ENCODE measurements at regions not wholly inside any gene's neighbourhood (a gene's known extent, or its start where the extent isn't known, plus 50 kb on each side); places are given as distances from the start of the nearest gene placed in this dataset.
"Not testable (repeated sequence)": the region's sequence is repeated elsewhere in the genome, so short reads cannot be mapped to it uniquely, and the experiment has no call there.

DNA sequence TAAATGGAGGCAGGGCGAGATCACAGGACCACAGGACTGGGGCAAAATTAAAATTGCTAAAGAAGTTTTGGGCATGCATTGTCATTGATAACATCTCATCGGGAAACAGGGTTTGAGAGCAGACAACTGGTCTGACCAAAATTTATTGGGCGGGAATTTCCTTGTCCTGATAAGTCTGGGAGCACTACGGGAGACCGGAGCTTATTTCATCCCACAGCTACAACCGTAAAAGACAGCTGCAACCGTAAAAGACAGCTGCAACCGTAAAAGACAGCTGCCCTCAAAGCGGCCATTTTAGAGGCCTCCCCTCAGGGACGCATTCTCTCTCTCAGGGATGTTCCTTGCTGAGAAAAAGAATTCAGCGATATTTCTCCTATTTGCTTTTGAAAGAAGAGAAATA lies 170.4 kb upstream of the NPAP1 start:
- DNase-seq (ENCODE audit: low spot score), result not testable (repeated sequence)

DNA sequence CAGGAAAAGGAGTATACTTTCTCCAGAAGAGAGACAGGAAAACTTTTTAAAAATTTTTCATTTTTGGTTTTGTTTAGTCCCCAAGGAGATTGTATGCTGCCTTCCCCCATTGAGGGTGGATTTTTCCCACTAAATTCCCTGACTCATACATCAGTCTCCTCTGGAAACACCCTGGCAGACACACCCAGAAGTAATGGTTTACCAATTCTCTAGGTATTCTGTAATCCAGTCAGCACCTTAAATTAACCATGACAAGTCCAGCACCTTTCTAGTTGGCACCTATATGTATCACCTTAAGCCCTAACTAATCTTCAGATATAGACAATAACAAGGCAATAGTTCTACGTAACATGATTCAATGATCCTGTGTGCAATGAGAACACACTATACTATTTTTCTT lies 165.9 kb upstream of the NPAP1 start:
- DNase-seq (ENCODE audit: low spot score), result not testable (repeated sequence)

DNA sequence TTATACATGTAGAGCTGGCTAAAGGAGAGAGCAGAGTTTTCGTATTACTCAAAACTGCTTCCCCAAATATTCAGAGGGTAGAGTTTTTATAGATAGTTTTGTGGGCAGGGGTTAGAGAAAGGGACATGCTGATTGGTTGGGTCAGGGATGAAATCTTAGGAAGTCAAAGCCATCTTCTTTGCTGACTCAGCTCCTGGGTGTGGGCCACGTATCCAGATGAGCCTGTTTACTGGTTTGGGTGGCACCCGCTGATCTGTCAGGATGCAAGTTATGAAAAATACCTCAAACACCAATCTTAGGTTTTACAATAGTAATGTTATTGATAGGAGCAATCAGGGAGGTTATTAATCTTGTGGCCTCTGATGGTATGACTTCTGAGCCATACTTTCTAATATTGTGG lies 164.0 kb upstream of the NPAP1 start:
- not testable (repeated sequence) for DNase-seq (ENCODE audit: low spot score)

DNA sequence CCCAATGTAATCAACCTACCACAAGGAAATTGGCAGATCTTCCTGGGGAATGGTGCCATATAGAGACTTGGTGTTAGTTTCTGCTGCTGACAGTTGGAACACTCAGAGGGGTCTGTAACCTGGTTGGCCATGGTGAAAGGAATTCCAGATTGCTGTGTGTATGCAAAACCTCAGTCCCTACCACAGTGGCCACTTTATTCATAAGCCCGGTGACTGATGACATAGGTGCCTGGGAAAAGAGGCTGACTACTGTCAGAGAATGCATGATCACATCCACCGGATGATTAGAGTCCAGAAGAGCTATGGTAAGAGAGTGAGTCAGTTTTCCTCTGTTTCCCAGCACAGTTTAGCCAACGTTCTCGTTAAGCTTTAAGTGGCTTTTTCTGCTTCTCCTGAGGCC lies 156.8 kb upstream of the NPAP1 start:
- DNase-seq (ENCODE audit: low spot score), result not testable (repeated sequence)

DNA sequence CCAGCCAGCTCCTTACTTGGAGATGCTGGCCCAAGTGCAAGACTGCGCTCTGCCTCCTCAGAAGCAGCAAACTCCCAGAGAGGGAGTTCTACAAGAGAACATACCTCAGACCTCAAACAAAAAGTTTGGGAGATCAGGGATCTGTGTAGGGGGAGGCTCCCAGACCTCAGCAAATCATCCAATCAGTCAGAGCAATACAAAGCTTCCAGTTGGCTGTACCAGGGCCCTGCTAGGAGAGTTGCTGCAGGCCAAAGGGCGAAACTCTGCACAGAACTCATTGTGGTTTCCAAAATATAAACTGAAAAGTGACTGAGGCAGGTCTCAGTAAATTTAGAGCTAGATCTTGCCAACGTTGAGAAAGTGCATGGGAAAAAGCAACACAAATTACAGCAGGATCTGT lies 144.3 kb upstream of the NPAP1 start:
- DNase-seq (ENCODE audit: low spot score), result not testable (repeated sequence)

DNA sequence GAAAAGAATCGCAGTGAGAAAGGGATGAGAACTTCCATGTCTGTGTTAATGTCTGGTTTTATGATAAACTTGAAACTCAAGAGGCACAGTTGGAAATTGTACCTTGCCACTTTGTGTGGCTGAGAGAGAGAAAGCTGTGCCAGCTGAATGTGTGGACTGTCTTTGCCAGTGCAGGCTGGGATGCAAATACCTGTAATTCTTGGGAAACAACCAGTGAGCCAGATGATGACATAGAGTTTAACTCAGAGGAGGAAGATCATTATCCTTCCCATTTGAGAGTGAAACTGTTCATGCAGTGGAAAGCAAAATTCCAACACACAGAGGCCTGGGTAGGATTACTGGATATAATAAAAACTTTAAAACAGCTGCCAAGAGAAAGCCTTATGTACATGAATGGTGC lies 141.5 kb upstream of the NPAP1 start:
- not testable (repeated sequence) for DNase-seq (ENCODE audit: low spot score)

DNA sequence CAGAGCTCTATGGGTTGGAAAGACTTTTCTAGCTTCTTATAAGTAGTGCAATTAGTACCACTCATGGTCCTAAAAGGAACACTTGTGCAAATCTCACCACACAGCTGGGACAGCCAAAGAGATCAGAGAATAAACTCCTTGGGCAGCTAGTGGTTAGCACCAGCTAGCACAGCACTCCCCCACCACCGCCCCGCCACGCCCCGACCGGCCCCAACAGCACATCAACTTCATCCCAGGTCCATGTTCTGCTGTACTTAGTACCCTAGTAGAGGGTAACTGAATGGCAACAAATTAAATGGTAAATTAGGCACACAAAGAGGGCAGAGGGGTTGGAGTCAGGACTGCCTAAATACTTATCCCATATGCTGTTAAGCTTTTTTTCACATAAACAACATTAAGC lies 118.3 kb upstream of the NPAP1 start:
- not testable (repeated sequence) for DNase-seq (ENCODE audit: low spot score)

DNA sequence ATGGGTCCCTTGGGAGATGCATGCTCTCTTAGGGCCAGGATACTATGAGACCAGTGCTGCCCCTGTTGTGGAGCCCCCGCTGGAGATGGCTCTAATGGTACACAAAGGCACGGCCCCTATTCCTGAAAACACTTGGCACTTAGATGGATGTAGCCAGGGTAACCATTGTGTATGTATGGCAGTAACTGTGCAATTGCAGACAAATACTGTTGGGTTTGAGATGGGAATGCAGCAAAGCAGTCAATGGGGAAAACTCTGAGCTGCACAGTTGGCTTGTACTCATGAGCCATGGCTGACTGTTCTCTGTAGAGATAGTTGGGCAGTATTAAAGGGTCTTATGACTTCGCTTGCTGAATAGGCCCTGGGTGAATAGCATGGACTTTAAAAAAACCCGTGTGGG lies 67.9 kb upstream of the NPAP1 start:
- DNase-seq (ENCODE audit: low spot score), result no peak

DNA sequence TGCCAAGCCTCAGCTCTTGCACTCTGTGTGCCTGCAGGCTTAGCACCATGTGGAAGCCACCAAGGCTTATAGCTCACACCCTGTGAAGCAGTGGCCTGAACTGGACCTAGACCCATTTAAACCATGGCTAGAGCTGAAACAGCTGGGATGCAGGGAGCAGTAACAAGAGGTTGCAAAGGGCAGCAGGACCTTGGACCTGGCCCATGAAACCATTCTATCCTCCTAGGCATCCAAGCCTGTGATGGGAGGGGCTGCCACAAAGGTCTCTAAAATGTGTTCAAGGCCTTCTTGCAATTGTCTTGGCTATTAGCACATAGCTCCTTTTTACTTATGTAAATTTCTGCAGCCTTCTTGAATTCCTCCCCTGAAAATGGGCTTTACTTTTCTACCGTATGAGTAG lies 57.9 kb upstream of the NPAP1 start:
- DNase-seq (ENCODE audit: low spot score), result no peak

DNA sequence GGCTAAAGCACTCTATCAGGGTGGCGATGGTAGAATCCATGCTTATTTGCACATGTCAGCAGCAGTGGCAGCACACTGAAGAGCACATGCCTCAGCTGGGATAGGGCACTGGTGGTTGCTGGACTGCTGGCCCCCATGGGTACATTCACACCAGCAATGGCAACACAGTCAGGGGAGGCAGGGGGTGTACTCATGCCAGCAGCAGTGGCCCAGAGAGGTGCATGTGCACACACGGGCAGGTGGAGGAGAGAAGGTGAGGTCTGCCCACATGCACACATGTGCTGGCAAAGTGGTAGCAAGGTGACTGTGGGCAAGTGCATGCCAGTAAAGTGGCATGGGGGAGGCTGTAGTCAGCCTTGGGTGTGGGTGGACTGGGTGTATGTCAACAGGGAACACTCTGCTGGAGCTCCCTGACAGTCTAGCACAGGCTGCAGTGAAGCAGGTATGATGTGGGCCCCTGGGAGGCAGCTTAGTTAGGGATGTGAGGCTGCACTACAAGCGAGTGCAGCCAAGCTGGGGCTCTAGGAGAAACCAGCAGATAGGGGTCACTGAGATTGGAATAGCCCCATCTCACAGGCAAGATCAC lies 53.9 kb upstream of the NPAP1 start:
- DNase-seq (ENCODE audit: low spot score), result no peak
